A549 (cell line): ENCODE measurements at regions not wholly inside any gene's neighbourhood (a gene's known extent, or its start where the extent isn't known, plus 50 kb on each side); places are given as distances from the start of the nearest gene placed in this dataset.
"Not testable (repeated sequence)": the region's sequence is repeated elsewhere in the genome, so short reads cannot be mapped to it uniquely, and the experiment has no call there.

ENCODE experiments used
- ATAC-seq, 2 experiments: fragments of 200-7000 bp in 1 of 2; fragments of >200 bp in 1 of 2; cut with Nextera tagmentation in 1 of 2; cut with Tn5 transposase in 1 of 2; 3 replicates each; pipeline versions ENCODE4 v1.8.0 to v1.9.1; 2018 to 2020; ENCODE audit warnings: mild to moderate bottlenecking in 1 of 2, moderate library complexity in 1 of 2
- CTCF ChIA-PET: fragments of 300-600 bp; sonication (Branson Sonifier 250); formaldehyde crosslinking; extraction: SDS; loops from one replicate; lab custom pipeline; 2021; ENCODE audit warnings: antibody characterized with exemption, inconsistent platforms; lab: Yijun Ruan, JAX
- POLR2A ChIA-PET: fragments of 350-600 bp; formaldehyde crosslinking; extraction: SDS; loops from one replicate; lab custom pipeline; 2021; ENCODE audit warnings: antibody characterized with exemption, inconsistent platforms; lab: Yijun Ruan, JAX
- DNase-seq, 2 experiments: peaks; one replicate each; pipeline versions ENCODE4 v3.0.0 to v3.0.0-alpha.2; 2011 to 2016; ENCODE audit warnings: low read depth in 1 of 2, low spot score in 1 of 2
- FAIRE-seq: peaks from 2 replicates; lab custom pipeline; 2011; peaks lifted over from hg19 to GRCh38; lab: Jason Lieb, UNC
- H3K27ac ChIP-seq, 2 experiments: fragments of >200 bp; sonication (Bioruptor Twin); formaldehyde crosslinking; 3 replicates each; pipeline ENCODE4 v1.5.1; 2016 to 2017
- H3K4me1 ChIP-seq: fragments of >200 bp; sonication (Bioruptor Twin); formaldehyde crosslinking; 3 replicates; pipeline ENCODE4 v1.6.1; 2016
- H3K4me2 ChIP-seq: fragments of >200 bp; sonication (Bioruptor Twin); formaldehyde crosslinking; 3 replicates; pipeline ENCODE4 v1.6.1; 2016
- H3K4me3 ChIP-seq: fragments of >200 bp; sonication (Bioruptor Twin); formaldehyde crosslinking; 3 replicates; pipeline ENCODE4 v1.5.1; 2016
- H3K9me3 ChIP-seq: fragments of >200 bp; sonication (Bioruptor Twin); formaldehyde crosslinking; 3 replicates; pipeline ENCODE4 v1.6.1; 2016
- ATOH8 ChIP-seq: fragments of 250-450 bp; sonication (Bioruptor Pico); IDR thresholded peaks from 2 replicates; pipeline ENCODE4 v1.5.0; 2020; ENCODE audit warnings: low read depth, mild to moderate bottlenecking, moderate library complexity
- CHD4 ChIP-seq: fragments of 200-600 bp; sonication (generic); IDR thresholded peaks from 2 replicates; pipeline ENCODE4 v1.6.1; 2016; ENCODE audit warnings: antibody characterized with exemption, mild to moderate bottlenecking, borderline replicate concordance
- EHF ChIP-seq: fragments of 250-450 bp; sonication (Bioruptor Pico); IDR thresholded peaks from 2 replicates; pipeline ENCODE4 v1.5.0; 2020; ENCODE audit warnings: mild to moderate bottlenecking
- ELK1 ChIP-seq: fragments of 150-350 bp; IDR thresholded peaks from 2 replicates; pipeline ENCODE4 v1.6.1; 2014; ENCODE audit warnings: low read depth, mild to moderate bottlenecking, low read length
- HDAC2 ChIP-seq: fragments of 200-600 bp; sonication (generic); IDR thresholded peaks from 2 replicates; pipeline ENCODE4 v1.6.1; 2016
- HMGXB4 ChIP-seq: fragments of 250-450 bp; sonication (Bioruptor Pico); IDR thresholded peaks from 2 replicates; pipeline ENCODE4 v1.5.0; 2021; ENCODE audit warnings: mild to moderate bottlenecking, moderate library complexity, borderline replicate concordance
- JUN ChIP-seq, 2 experiments: fragments of >200 bp; sonication (Bioruptor Twin); formaldehyde crosslinking; IDR thresholded peaks; 2 replicates in 1 of 2; 3 replicates in 1 of 2; pipeline ENCODE4 v1.6.1; 2016 to 2017
- MAZ ChIP-seq: fragments of 150-350 bp; IDR thresholded peaks from 2 replicates; pipeline ENCODE4 v1.6.1; 2014; ENCODE audit warnings: antibody characterized with exemption, low read depth, low read length, borderline replicate concordance
- MYC ChIP-seq: IDR thresholded peaks from 2 replicates; pipeline ENCODE4 v1.6.1; 2012; ENCODE audit warnings: mild to moderate bottlenecking, inconsistent platforms, low read length, improper control_type of control experiment, borderline replicate concordance
- PBX3 ChIP-seq: IDR thresholded peaks from 2 replicates; pipeline ENCODE4 v1.6.1; 2012
- RFX5 ChIP-seq: fragments of 450-650 bp; IDR thresholded peaks from 2 replicates; pipeline ENCODE4 v1.7.1; 2014; ENCODE audit warnings: antibody characterized with exemption, mild to moderate bottlenecking, moderate library complexity
- TP53 ChIP-seq: fragments of 250-450 bp; sonication (Bioruptor Pico); IDR thresholded peaks from 2 replicates; pipeline ENCODE4 v1.5.0; 2021; ENCODE audit warnings: mild to moderate bottlenecking, moderate library complexity
- USF2 ChIP-seq: fragments of 450-650 bp; IDR thresholded peaks from 2 replicates; pipeline ENCODE4 v1.6.1; 2014; ENCODE audit warnings: antibody characterized with exemption
- ZC3H11A ChIP-seq: fragments of 450-650 bp; IDR thresholded peaks from 2 replicates; pipeline ENCODE4 v1.6.1; 2014; ENCODE audit warnings: antibody characterized with exemption, mild to moderate bottlenecking
- whole genome bisulfite sequencing: methylation state at CpG from one replicate; pipeline ENCODE4 v1.1.6; 2017; ENCODE audit errors: missing lambda C conversion rate; 5-methylcytosine and 5-hydroxymethylcytosine counted together

GRCh38 chr22:49683032-49683431 lies 144.6 kb downstream of the BRD1 start (continued):
- TF ChIP-seq ATOH8 (CRISPR knock-in tag) = no peak
- no peak for TF ChIP-seq HMGXB4 (CRISPR knock-in tag)

GRCh38 chr22:49680819-49681218 lies 146.9 kb downstream of the BRD1 start:
- H3K9me3 ChIP-seq, H3K4me1 ChIP-seq, POLR2A ChIA-PET, H3K4me2 ChIP-seq, H3K27ac ChIP-seq, DNase-seq, CTCF ChIA-PET, ATAC-seq, FAIRE-seq, H3K4me3 ChIP-seq: not testable (repeated sequence)
- 49% methylated on average over 6 of the region's 6 CpGs for WGBS

GRCh38 chr22:49678842-49679170 lies 148.9 kb downstream of the BRD1 start:
- Histone ChIP-seq H3K4me2 (no peak overlapping the region), H3K9me3 (no peaks in the 10 kb centered on the region), H3K27ac (no peak overlapping the region), H3K4me1 (no peaks in the 10 kb centered on the region), H3K4me3 (no peak overlapping the region)
- ATAC-seq (no peak), FAIRE-seq (no peak), DNase-seq (no peak)
- CTCF ChIA-PET = interaction anchor here (0.6 kb wide), 1 partner anchor 532 kb away, joined by 3 read pairs; no protein-coding TSS in a partner anchor
- WGBS = 57% methylated on average over 10 of the region's 10 CpGs
- POLR2A ChIA-PET = no interaction called here
- TF ChIP-seq RFX5 (no peak), ZC3H11A (no peak), ELK1 (no peak), USF2 (no peak), PBX3 (no peak), MYC (no peak), MAZ (no peak), CHD4 (no peak), EHF (CRISPR knock-in tag) (no peak), JUN (IDR thresholded peaks at IDR 0.05) (no peak), HMGXB4 (CRISPR knock-in tag) (no peak), TP53 (CRISPR knock-in tag) (no peak), HDAC2 (no peak)
